ENCODE measurements at regions not wholly inside any gene's neighbourhood (a gene's known extent, or its start where the extent isn't known, plus 50 kb on each side); places are given as distances from the start of the nearest gene placed in this dataset.

DNA sequence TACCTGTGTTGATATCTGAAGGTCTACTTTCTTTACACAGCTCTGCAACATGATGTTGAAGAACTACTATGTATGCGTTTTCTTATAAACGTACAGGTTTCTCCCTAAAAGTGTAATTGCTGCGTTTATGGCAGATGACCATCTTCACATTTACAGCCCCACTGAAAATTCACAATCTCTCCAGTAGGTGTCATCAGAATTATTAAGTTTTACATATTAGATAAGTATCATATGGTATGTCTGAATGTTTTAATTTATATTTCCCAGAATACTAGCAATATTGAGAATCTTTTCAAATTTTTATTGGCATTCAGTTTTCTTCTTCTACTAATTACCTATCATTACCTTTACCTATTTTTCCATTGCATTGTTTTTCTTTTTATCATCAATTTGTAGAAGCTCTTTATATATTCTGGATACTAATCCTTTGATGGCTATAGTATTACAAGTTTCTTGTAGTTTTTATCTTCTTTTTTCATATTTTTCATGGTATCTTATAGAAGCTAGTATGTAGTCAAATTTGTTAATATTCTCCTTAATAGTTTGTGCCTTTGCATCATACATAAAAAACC, 123.5 kb downstream of the CAPZA3 start:
- Histone ChIP-seq H3K4me2 (ENCODE audit: insufficient read depth, low read length) (no peak overlapping the region), H3K4me1 (replicated peaks in 1 of 2; ENCODE audit: control insufficient read depth in 2 of 2, insufficient read depth in 2 of 2, low read length in 2 of 2) (no peaks in the 10 kb centered on the region; a peak in 1 of 5 replicates), H3K27ac (ENCODE audit: extremely low read depth, low read depth, low read length) (no peak overlapping the region), H3K79me2 (ENCODE audit: control insufficient read depth, insufficient read depth, low read length) (no peaks in the 10 kb centered on the region), H3K36me3 (ENCODE audit: control insufficient read depth, insufficient read depth, low read length) (no peaks in the 10 kb centered on the region), H3K27me3 (ENCODE audit: control insufficient read depth in 2 of 2, insufficient read depth in 2 of 2, low read length in 2 of 2) (no peaks in the 10 kb centered on the region), H3K4me3 (no peak overlapping the region), H2AFZ (ENCODE audit: low read depth, low read length) (no peak overlapping the region), H3K9me1 (ENCODE audit: control insufficient read depth, insufficient read depth, low read length) (no peaks in the 10 kb centered on the region), H3K9ac (ENCODE audit: insufficient read depth in 1 of 2, low read depth in 2 of 2, low read length in 2 of 2) (no peak overlapping the region), H4K20me1 (replicated peaks; ENCODE audit: control insufficient read depth, insufficient read depth, low read length) (no peaks in the 10 kb centered on the region), H3K9me3 (replicated peaks; ENCODE audit: control insufficient read depth, insufficient read depth, low read depth, low read length) (no peaks in the 10 kb centered on the region)
- no peak for ATAC-seq
- no TSS peak for BruUV-seq (replicated peaks)
- ChIA-PET POLR2A (no interaction called here), CTCF (ENCODE audit: low intra/inter-chr PET ratio) (no interaction called here)
- intact Hi-C loops (cut with micrococcal nuclease): no loop called here
- FAIRE-seq: no peak
- in situ Hi-C loops (cut with MboI): no loop called here
- DNase-seq (ENCODE audit: extremely low read depth in 1 of 4, low spot score in 3 of 4): peak in 2 of 4 experiments; percentile 2 to 4
- 49% methylated on average over 3 of the region's 3 CpGs for WGBS (ENCODE audit: insufficient coverage, low coverage, missing lambda C conversion rate)
- TF ChIP-seq, protein P1, sequence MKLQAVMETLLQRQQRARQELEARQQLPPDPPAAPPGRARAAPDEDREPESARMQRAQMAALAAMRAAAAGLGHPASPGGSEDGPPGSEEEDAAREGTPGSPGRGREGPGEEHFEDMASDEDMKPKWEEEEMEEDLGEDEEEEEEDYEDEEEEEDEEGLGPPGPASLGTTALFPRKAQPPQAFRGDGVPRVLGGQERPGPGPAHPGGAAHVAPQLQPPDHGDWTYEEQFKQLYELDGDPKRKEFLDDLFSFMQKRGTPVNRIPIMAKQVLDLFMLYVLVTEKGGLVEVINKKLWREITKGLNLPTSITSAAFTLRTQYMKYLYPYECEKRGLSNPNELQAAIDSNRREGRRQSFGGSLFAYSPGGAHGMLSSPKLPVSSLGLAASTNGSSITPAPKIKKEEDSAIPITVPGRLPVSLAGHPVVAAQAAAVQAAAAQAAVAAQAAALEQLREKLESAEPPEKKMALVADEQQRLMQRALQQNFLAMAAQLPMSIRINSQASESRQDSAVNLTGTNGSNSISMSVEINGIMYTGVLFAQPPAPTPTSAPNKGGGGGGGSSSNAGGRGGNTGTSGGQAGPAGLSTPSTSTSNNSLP (IDR thresholded peaks at IDR 0.05; ENCODE audit: borderline replicate concordance, low read depth, low read length): 0 out of 2 replicates have a peak, but pooled peaks have one; percentile 29
- peak in 1 of 2 experiments; percentile 27; a peak in 2 of 4 replicates for TF ChIP-seq RAD21 (CRISPR knock-in tag; conservative IDR thresholded peaks at IDR 0.05 in 1 of 2, IDR thresholded peaks at IDR 0.05 in 1 of 2)
- TF ChIP-seq ZNF586 (CRISPR knock-in tag; conservative IDR thresholded peaks at IDR 0.05): no peak
- TF ChIP-seq HNRNPUL1 (IDR thresholded peaks at IDR 0.05; ENCODE audit: low read length): no peak
- no peak for TF ChIP-seq ZNF589 (CRISPR knock-in tag; IDR thresholded peaks at IDR 0.05; ENCODE audit: low read depth)
- no peak for TF ChIP-seq FOXK2 (conservative IDR thresholded peaks at IDR 0.05 in 1 of 2, IDR thresholded peaks at IDR 0.05 in 1 of 2; ENCODE audit: low read depth in 2 of 2)
- no peak for TF ChIP-seq MED1 (CRISPR knock-in tag; IDR thresholded peaks at IDR 0.05; ENCODE audit: borderline replicate concordance)
- TF ChIP-seq TEAD1 (CRISPR knock-in tag; IDR thresholded peaks at IDR 0.05): no peak
- TF ChIP-seq, protein P2, sequence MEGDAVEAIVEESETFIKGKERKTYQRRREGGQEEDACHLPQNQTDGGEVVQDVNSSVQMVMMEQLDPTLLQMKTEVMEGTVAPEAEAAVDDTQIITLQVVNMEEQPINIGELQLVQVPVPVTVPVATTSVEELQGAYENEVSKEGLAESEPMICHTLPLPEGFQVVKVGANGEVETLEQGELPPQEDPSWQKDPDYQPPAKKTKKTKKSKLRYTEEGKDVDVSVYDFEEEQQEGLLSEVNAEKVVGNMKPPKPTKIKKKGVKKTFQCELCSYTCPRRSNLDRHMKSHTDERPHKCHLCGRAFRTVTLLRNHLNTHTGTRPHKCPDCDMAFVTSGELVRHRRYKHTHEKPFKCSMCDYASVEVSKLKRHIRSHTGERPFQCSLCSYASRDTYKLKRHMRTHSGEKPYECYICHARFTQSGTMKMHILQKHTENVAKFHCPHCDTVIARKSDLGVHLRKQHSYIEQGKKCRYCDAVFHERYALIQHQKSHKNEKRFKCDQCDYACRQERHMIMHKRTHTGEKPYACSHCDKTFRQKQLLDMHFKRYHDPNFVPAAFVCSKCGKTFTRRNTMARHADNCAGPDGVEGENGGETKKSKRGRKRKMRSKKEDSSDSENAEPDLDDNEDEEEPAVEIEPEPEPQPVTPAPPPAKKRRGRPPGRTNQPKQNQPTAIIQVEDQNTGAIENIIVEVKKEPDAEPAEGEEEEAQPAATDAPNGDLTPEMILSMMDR (IDR thresholded peaks at IDR 0.05 in 2 of 3, conservative IDR thresholded peaks at IDR 0.05 in 1 of 3; ENCODE audit: insufficient read depth in 2 of 3, low read depth in 1 of 3, low read length in 3 of 3): peak in 1 of 3 experiments; percentile 31; a peak in 2 of 6 replicates
- peak; percentile 63 for TF ChIP-seq DACH1 (IDR thresholded peaks at IDR 0.05; ENCODE audit: partially characterized antibody)
- no peak for TF ChIP-seq TARDBP (IDR thresholded peaks at IDR 0.05)

Measured in K562 (cell line).